ENCODE measurements at regions not wholly inside any gene's neighbourhood (a gene's known extent, or its start where the extent isn't known, plus 50 kb on each side); places are given as distances from the start of the nearest gene placed in this dataset.

GRCh38 chrX:6363188-6363587, 134.5 kb upstream of the NLGN4X start:
- Histone ChIP-seq H3K9me3 (ENCODE audit: control insufficient read depth, insufficient read depth, low read length) (no peaks in the 10 kb centered on the region), H3K4me1 (ENCODE audit: control insufficient read depth, insufficient read depth, low read length) (no peaks in the 10 kb centered on the region), H3K4me3 (ENCODE audit: low read length) (no peak overlapping the region), H3K36me3 (ENCODE audit: control insufficient read depth, insufficient read depth, low read length) (no peaks in the 10 kb centered on the region), H3K27ac (ENCODE audit: low read length) (no peak overlapping the region), H3K27me3 (ENCODE audit: control insufficient read depth, insufficient read depth, low read length) (no peaks in the 10 kb centered on the region)
- no CpG with 5 or more reads among the region's 4 CpGs for WGBS (ENCODE audit: insufficient coverage, insufficient read length)
- DNase-seq (ENCODE audit: low read depth, low spot score), result no peak

- WGBS (ENCODE audit: insufficient coverage, insufficient read length), result no CpG with 5 or more reads among the region's 4 CpGs
- H3K4me3 ChIP-seq (ENCODE audit: low read length), result no peak overlapping the region
- no peak overlapping the region for H3K27ac ChIP-seq (ENCODE audit: low read length)
- H3K36me3 ChIP-seq (ENCODE audit: control insufficient read depth, insufficient read depth, low read length), result no peaks in the 10 kb centered on the region
- no peak for DNase-seq (ENCODE audit: low read depth, low spot score)
- H3K27me3 ChIP-seq (ENCODE audit: control insufficient read depth, insufficient read depth, low read length), result no peaks in the 10 kb centered on the region
- no peaks in the 10 kb centered on the region for H3K9me3 ChIP-seq (ENCODE audit: control insufficient read depth, insufficient read depth, low read length)
- H3K4me1 ChIP-seq (ENCODE audit: control insufficient read depth, insufficient read depth, low read length), result no peaks in the 10 kb centered on the region
These were observed 96.8 kb upstream of the NLGN4X start for GRCh38 chrX:6325437-6325836.

DNA sequence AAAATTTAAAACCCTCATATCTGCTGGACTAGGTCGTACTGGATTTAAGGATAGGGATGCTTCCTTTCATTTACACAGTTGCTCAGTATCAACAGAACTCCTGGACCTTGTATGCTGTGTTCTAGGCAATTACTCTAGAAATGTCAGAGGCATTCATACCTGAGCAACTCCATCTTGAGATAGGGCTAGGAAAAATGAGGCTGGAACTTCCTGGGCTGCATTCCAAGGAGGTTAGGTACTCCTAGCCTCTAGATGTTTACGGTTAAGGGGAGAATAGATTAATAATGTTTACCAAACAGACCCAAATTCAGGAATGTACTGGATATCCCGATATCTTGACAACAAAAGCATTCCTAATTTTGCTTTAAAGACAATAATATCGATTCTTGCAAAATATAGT, 84.7 kb upstream of the NLGN4X start:
- Histone ChIP-seq H3K4me1 (ENCODE audit: control insufficient read depth, insufficient read depth, low read length) (no peaks in the 10 kb centered on the region), H3K9me3 (ENCODE audit: control insufficient read depth, insufficient read depth, low read length) (no peaks in the 10 kb centered on the region), H3K4me3 (ENCODE audit: low read length) (no peak overlapping the region), H3K27ac (ENCODE audit: low read length) (no peak overlapping the region), H3K27me3 (ENCODE audit: control insufficient read depth, insufficient read depth, low read length) (no peaks in the 10 kb centered on the region), H3K36me3 (ENCODE audit: control insufficient read depth, insufficient read depth, low read length) (no peaks in the 10 kb centered on the region)
- DNase-seq (ENCODE audit: low read depth, low spot score), result no peak
- no CpG with 5 or more reads among the region's 4 CpGs for WGBS (ENCODE audit: insufficient coverage, insufficient read length)

DNA sequence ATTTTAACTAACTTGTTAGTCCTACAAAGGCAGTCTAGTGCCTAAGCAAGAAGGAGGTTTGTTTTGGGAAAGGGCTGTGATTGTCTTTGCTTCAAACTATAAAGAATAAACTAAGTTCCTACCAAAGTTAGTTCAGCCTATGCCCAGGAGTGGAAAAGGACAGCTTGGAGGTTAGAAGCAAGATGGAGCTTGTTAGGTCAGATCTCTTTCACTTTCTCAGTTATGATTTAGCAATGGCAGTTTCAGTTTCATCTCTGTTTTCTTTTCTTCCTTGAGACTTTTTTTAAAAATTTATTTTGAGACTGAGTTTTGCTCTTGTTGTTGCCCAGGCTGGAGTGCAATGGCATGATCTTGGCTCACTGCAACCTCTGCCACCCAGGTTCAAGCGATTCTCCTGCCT, 82.9 kb upstream of the NLGN4X start:
- Histone ChIP-seq H3K9me3 (ENCODE audit: control insufficient read depth, insufficient read depth, low read length) (no peaks in the 10 kb centered on the region), H3K36me3 (ENCODE audit: control insufficient read depth, insufficient read depth, low read length) (no peaks in the 10 kb centered on the region), H3K4me1 (ENCODE audit: control insufficient read depth, insufficient read depth, low read length) (no peaks in the 10 kb centered on the region), H3K27ac (ENCODE audit: low read length) (no peak overlapping the region), H3K27me3 (ENCODE audit: control insufficient read depth, insufficient read depth, low read length) (no peaks in the 10 kb centered on the region), H3K4me3 (ENCODE audit: low read length) (no peak overlapping the region)
- no CpG with 5 or more reads among the region's 1 CpG for WGBS (ENCODE audit: insufficient coverage, insufficient read length)
- no peak for DNase-seq (ENCODE audit: low read depth, low spot score)

- H3K27ac ChIP-seq (ENCODE audit: low read length), result no peak overlapping the region
- no peak for DNase-seq (ENCODE audit: low read depth, low spot score)
- no peaks in the 10 kb centered on the region for H3K4me1 ChIP-seq (ENCODE audit: control insufficient read depth, insufficient read depth, low read length)
- WGBS (ENCODE audit: insufficient coverage, insufficient read length), result no CpG with 5 or more reads among the region's 5 CpGs
- H3K9me3 ChIP-seq (ENCODE audit: control insufficient read depth, insufficient read depth, low read length), result no peaks in the 10 kb centered on the region
- no peaks in the 10 kb centered on the region for H3K27me3 ChIP-seq (ENCODE audit: control insufficient read depth, insufficient read depth, low read length)
- no peak overlapping the region for H3K4me3 ChIP-seq (ENCODE audit: low read length)
- H3K36me3 ChIP-seq (ENCODE audit: control insufficient read depth, insufficient read depth, low read length), result no peaks in the 10 kb centered on the region
These were observed 78.5 kb upstream of the NLGN4X start for GRCh38 chrX:6307156-6307555.

- Histone ChIP-seq H3K27me3 (ENCODE audit: control insufficient read depth, insufficient read depth, low read length) (no peaks in the 10 kb centered on the region), H3K27ac (ENCODE audit: low read length) (no peak overlapping the region), H3K4me1 (ENCODE audit: control insufficient read depth, insufficient read depth, low read length) (no peaks in the 10 kb centered on the region), H3K9me3 (ENCODE audit: control insufficient read depth, insufficient read depth, low read length) (no peaks in the 10 kb centered on the region), H3K36me3 (ENCODE audit: control insufficient read depth, insufficient read depth, low read length) (no peaks in the 10 kb centered on the region), H3K4me3 (ENCODE audit: low read length) (no peak overlapping the region)
- no CpG with 5 or more reads among the region's 6 CpGs for WGBS (ENCODE audit: insufficient coverage, insufficient read length)
- DNase-seq (ENCODE audit: low read depth, low spot score), result no peak
These were observed 71.1 kb upstream of the NLGN4X start for GRCh38 chrX:6299724-6300123.

DNA sequence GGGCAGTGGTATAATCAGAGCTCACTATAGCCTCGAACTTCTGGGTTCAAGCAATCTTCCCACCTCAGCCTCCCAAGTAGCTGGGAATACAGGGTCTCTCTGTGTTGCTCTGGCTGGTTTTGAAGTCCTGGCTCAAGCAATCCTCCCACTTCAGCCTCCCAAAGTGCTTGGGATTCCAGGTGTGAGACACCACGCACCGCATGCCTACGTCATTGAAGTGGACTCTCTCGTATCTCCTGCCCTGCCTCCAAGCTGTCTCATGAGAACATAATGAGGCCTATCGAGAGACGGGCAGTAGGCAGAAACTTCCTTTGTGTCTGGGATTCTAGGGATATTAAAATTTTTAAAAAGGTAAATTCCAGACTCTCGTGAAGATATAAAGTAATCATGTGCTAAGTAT, 65.0 kb upstream of the NLGN4X start:
- H3K4me3 ChIP-seq (ENCODE audit: low read length), result no peak overlapping the region
- no CpG with 5 or more reads among the region's 8 CpGs for WGBS (ENCODE audit: insufficient coverage, insufficient read length)

GRCh38 chrX:6292599-6292998, 63.9 kb upstream of the NLGN4X start:
- no peak for DNase-seq (ENCODE audit: low read depth, low spot score)

More for the DNA sequence above, 65.0 kb upstream of the NLGN4X start:
- Histone ChIP-seq H3K36me3 (ENCODE audit: control insufficient read depth, insufficient read depth, low read length) (no peaks in the 10 kb centered on the region), H3K4me1 (ENCODE audit: control insufficient read depth, insufficient read depth, low read length) (no peaks in the 10 kb centered on the region), H3K27me3 (ENCODE audit: control insufficient read depth, insufficient read depth, low read length) (no peaks in the 10 kb centered on the region), H3K27ac (ENCODE audit: low read length) (no peak overlapping the region), H3K9me3 (ENCODE audit: control insufficient read depth, insufficient read depth, low read length) (no peaks in the 10 kb centered on the region)
- no peak for DNase-seq (ENCODE audit: low read depth, low spot score)

DNA sequence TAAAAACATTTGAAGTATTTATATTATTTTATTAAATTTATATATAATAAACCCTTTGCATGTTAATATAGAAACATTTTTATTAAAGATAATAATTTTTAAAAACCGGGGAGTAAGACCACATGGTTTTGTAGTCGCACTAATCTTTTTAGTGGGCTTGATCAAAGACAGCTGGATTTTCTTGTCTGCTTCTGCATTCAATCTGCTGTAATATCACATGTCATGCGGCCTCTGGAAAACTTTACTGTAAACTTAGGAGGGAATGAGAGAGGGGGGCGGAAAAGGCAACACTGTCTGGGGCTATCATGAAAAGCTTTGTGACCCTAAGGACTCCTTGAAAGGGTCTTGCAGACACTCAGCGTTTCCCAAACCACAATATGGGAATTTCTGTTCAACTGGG, 62.8 kb upstream of the NLGN4X start:
- no peaks in the 10 kb centered on the region for H3K27me3 ChIP-seq (ENCODE audit: control insufficient read depth, insufficient read depth, low read length)
- no peaks in the 10 kb centered on the region for H3K36me3 ChIP-seq (ENCODE audit: control insufficient read depth, insufficient read depth, low read length)
- H3K9me3 ChIP-seq (ENCODE audit: control insufficient read depth, insufficient read depth, low read length), result no peaks in the 10 kb centered on the region
- no peak overlapping the region for H3K4me3 ChIP-seq (ENCODE audit: low read length)
- H3K4me1 ChIP-seq (ENCODE audit: control insufficient read depth, insufficient read depth, low read length), result no peaks in the 10 kb centered on the region
- no peak overlapping the region for H3K27ac ChIP-seq (ENCODE audit: low read length)
- no peak for DNase-seq (ENCODE audit: low read depth, low spot score)
- no CpG with 5 or more reads among the region's 5 CpGs for WGBS (ENCODE audit: insufficient coverage, insufficient read length)

More at GRCh38 chrX:6292599-6292998, 63.9 kb upstream of the NLGN4X start:
- Histone ChIP-seq H3K4me3 (ENCODE audit: low read length) (no peak overlapping the region), H3K27ac (ENCODE audit: low read length) (no peak overlapping the region), H3K9me3 (ENCODE audit: control insufficient read depth, insufficient read depth, low read length) (no peaks in the 10 kb centered on the region), H3K36me3 (ENCODE audit: control insufficient read depth, insufficient read depth, low read length) (no peaks in the 10 kb centered on the region), H3K4me1 (ENCODE audit: control insufficient read depth, insufficient read depth, low read length) (no peaks in the 10 kb centered on the region), H3K27me3 (ENCODE audit: control insufficient read depth, insufficient read depth, low read length) (no peaks in the 10 kb centered on the region)
- no CpG with 5 or more reads among the region's 3 CpGs for WGBS (ENCODE audit: insufficient coverage, insufficient read length)

GRCh38 chrX:6283826-6284225, 55.2 kb upstream of the NLGN4X start:
- no CpG with 5 or more reads among the region's 1 CpG for WGBS (ENCODE audit: insufficient coverage, insufficient read length)
- Histone ChIP-seq H3K9me3 (ENCODE audit: control insufficient read depth, insufficient read depth, low read length) (no peaks in the 10 kb centered on the region), H3K36me3 (ENCODE audit: control insufficient read depth, insufficient read depth, low read length) (no peaks in the 10 kb centered on the region)

GRCh38 chrX:6279277-6279909, 50.7 kb upstream of the NLGN4X start:
- H3K27ac ChIP-seq (ENCODE audit: low read length), result peak overlapping the region; percentile 23
- no peak overlapping the region for H3K4me3 ChIP-seq (ENCODE audit: low read length)
- peak; percentile 22 for DNase-seq (ENCODE audit: low read depth, low spot score)
- H3K27me3 ChIP-seq (ENCODE audit: control insufficient read depth, insufficient read depth, low read length), result no peaks in the 10 kb centered on the region
- peaks cover 2% of the 10 kb centered on the region for H3K4me1 ChIP-seq (ENCODE audit: control insufficient read depth, insufficient read depth, low read length)
- WGBS (ENCODE audit: insufficient coverage, insufficient read length), result no CpG with 5 or more reads among the region's 5 CpGs
- H3K9me3 ChIP-seq (ENCODE audit: control insufficient read depth, insufficient read depth, low read length), result no peaks in the 10 kb centered on the region
- no peaks in the 10 kb centered on the region for H3K36me3 ChIP-seq (ENCODE audit: control insufficient read depth, insufficient read depth, low read length)

More at GRCh38 chrX:6283826-6284225, 55.2 kb upstream of the NLGN4X start:
- Histone ChIP-seq H3K27me3 (ENCODE audit: control insufficient read depth, insufficient read depth, low read length) (no peaks in the 10 kb centered on the region), H3K27ac (ENCODE audit: low read length) (no peak overlapping the region), H3K4me3 (ENCODE audit: low read length) (no peak overlapping the region), H3K4me1 (ENCODE audit: control insufficient read depth, insufficient read depth, low read length) (no peaks in the 10 kb centered on the region)
- no peak for DNase-seq (ENCODE audit: low read depth, low spot score)
